GM23338 (cell line): ENCODE measurements at regions not wholly inside any gene's neighbourhood (a gene's known extent, or its start where the extent isn't known, plus 50 kb on each side); places are given as distances from the start of the nearest gene placed in this dataset.

Source experiments
- EZH2 ChIP-seq: fragments of 200-600 bp; sonication (generic); IDR thresholded peaks from one replicate; pipeline ENCODE4 v1.8.0; 2017; ENCODE audit warnings: antibody characterized with exemption, mild to moderate bottlenecking, low read depth; ENCODE audit not compliant: unreplicated experiment
- POLR2AphosphoS5 ChIP-seq: IDR thresholded peaks from 2 replicates; pipeline ENCODE4 v1.6.1; 2016; ENCODE audit warnings: antibody characterized with exemption, low read depth
- TF ChIP-seq, protein P1 (sequence below), 2 experiments: fragments of 200-600 bp in 1 of 2; sonication (generic) in 1 of 2; conservative IDR thresholded peaks; 2 replicates each; pipeline versions ENCODE4 v1.5.1 to v1.6.1; 2016 to 2017; ENCODE audit warnings: antibody characterized with exemption in 2 of 2, low read depth in 2 of 2, mild to moderate bottlenecking in 2 of 2, moderate library complexity in 1 of 2

DNA sequence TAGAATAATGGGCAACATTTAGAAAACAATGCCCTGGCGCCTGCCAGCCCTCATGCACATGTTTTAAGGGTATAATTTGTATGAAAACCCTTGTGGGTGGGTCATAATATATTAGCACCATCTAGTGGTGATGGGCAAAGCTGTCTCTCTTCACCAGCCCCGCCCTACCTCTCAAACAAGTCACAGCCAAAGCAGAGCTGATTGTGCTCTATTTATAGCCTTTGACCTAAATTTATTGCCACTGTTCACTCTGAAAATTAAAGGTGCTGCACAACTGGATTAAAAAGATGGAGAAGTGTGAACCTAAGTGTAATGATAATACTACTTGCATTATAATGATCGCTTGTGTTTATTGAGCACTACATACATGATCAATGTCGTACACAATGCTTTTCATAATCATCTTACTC, 131.9 kb upstream of the ANKH start:
- TF ChIP-seq POLR2AphosphoS5 (no peak), EZH2 (no peak)
- TF ChIP-seq, protein P1, sequence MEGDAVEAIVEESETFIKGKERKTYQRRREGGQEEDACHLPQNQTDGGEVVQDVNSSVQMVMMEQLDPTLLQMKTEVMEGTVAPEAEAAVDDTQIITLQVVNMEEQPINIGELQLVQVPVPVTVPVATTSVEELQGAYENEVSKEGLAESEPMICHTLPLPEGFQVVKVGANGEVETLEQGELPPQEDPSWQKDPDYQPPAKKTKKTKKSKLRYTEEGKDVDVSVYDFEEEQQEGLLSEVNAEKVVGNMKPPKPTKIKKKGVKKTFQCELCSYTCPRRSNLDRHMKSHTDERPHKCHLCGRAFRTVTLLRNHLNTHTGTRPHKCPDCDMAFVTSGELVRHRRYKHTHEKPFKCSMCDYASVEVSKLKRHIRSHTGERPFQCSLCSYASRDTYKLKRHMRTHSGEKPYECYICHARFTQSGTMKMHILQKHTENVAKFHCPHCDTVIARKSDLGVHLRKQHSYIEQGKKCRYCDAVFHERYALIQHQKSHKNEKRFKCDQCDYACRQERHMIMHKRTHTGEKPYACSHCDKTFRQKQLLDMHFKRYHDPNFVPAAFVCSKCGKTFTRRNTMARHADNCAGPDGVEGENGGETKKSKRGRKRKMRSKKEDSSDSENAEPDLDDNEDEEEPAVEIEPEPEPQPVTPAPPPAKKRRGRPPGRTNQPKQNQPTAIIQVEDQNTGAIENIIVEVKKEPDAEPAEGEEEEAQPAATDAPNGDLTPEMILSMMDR (conservative IDR thresholded peaks at IDR 0.05; ENCODE audit: low read depth in 2 of 2) = peak; percentile 84 to 85
